Erythroblast (primary cell): ENCODE measurements at regions not wholly inside any gene's neighbourhood (a gene's known extent, or its start where the extent isn't known, plus 50 kb on each side); places are given as distances from the start of the nearest gene placed in this dataset.

Experiments
- GATA1 ChIP-seq: IDR thresholded peaks from 2 replicates; pipeline ENCODE4 v1.6.1; 2011; ENCODE audit warnings: low read depth, mild to moderate bottlenecking, control low read depth, low read length, moderate library complexity
- POLR2A ChIP-seq: IDR thresholded peaks from 2 replicates; pipeline ENCODE4 v1.6.1; 2011; ENCODE audit warnings: mild to moderate bottlenecking, low read length

DNA sequence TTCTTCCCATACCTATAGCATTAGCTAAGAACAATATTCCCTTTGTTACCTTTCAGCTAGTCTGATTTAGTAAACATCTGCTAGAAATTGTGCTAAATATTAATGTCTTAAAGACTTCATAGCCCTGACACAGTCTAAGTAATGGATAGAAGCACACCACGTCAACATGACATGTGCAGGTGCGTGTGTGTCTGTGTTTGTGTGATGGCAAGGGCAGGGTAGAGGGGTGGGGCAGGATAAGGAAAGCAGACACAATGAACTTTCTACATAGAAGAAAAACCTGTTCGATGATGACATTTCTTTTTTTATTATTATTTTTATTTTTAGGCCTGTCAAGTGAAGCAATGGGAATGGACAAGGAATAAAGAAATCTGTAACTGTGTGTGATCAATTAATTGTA is 223.3 kb downstream of the NOL4 start:
- TF ChIP-seq POLR2A (no peak), GATA1 (no peak)
